Endothelial cell (in vitro differentiated cells): ENCODE measurements at regions not wholly inside any gene's neighbourhood (a gene's known extent, or its start where the extent isn't known, plus 50 kb on each side); places are given as distances from the start of the nearest gene placed in this dataset.

Source experiments
- DNase-seq: peaks from one replicate; pipeline ENCODE4 v3.0.0; 2021; ENCODE audit warnings: low spot score
- H3K27ac Mint-ChIP-seq: one replicate; pipeline ENCODE4 v1.8.0; 2021; ENCODE audit warnings: mixed read lengths, inconsistent platforms; ENCODE audit not compliant: unreplicated experiment
- H3K27me3 Mint-ChIP-seq: one replicate; pipeline ENCODE4 v1.8.0; 2021; ENCODE audit warnings: mild to moderate bottlenecking, moderate library complexity, mixed read lengths, inconsistent platforms; ENCODE audit not compliant: unreplicated experiment
- H3K36me3 Mint-ChIP-seq: one replicate; pipeline ENCODE4 v1.8.0; 2021; ENCODE audit warnings: mild to moderate bottlenecking, low read depth, mixed read lengths, inconsistent platforms; ENCODE audit not compliant: unreplicated experiment
- H3K4me1 Mint-ChIP-seq: one replicate; pipeline ENCODE4 v1.8.0; 2021; ENCODE audit warnings: mild to moderate bottlenecking, mixed read lengths, inconsistent platforms; ENCODE audit not compliant: unreplicated experiment
- H3K4me3 Mint-ChIP-seq: one replicate; pipeline ENCODE4 v1.8.0; 2021; ENCODE audit warnings: mild to moderate bottlenecking, mixed read lengths, inconsistent platforms; ENCODE audit not compliant: unreplicated experiment
- H3K9me3 Mint-ChIP-seq: one replicate; pipeline ENCODE4 v1.8.0; 2021; ENCODE audit warnings: mixed read lengths, inconsistent platforms; ENCODE audit not compliant: unreplicated experiment
- TF ChIP-seq, protein P1 (sequence below): fragments of 200-600 bp; sonication (generic); IDR thresholded peaks from one replicate; pipeline ENCODE4 v1.5.0; 2021; ENCODE audit warnings: antibody characterized with exemption; ENCODE audit not compliant: unreplicated experiment

DNA sequence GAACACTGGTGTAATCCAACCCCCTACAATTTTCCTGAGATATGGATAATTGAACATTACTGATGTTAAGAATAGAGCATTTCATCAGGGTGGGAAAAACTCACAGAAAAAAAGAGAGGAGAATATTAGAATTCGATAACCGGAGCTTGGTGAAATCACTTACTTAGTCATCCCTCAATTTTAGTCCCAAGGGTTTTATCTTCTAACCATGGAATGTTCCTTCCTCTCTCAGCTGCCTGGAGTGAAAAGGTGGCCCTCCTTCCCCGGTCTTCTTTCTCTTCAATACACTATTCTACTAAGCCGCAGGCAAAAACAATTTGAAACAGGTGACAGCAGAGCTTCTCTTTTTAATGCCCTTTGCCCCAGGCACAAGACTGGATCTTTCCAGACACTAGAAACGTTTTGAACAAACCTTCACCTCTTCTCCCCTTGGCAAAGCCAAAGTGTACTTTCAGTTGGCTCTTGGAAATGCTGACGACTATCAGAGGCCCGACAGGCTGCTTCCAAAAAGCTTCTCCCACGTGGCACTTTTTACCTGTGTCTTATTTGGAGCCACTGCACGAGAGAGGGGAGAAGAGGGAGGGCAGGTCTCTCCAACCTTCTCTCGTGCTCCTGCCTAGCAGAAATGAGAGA, 543.9 kb downstream of the TLE1 start:
- H3K4me1 Mint-ChIP-seq: no peaks in the 10 kb centered on the region
- H3K27ac Mint-ChIP-seq: no peak overlapping the region
- peaks cover 2% of the 10 kb centered on the region for H3K27me3 Mint-ChIP-seq
- H3K36me3 Mint-ChIP-seq: no peaks in the 10 kb centered on the region
- TF ChIP-seq, protein P1, sequence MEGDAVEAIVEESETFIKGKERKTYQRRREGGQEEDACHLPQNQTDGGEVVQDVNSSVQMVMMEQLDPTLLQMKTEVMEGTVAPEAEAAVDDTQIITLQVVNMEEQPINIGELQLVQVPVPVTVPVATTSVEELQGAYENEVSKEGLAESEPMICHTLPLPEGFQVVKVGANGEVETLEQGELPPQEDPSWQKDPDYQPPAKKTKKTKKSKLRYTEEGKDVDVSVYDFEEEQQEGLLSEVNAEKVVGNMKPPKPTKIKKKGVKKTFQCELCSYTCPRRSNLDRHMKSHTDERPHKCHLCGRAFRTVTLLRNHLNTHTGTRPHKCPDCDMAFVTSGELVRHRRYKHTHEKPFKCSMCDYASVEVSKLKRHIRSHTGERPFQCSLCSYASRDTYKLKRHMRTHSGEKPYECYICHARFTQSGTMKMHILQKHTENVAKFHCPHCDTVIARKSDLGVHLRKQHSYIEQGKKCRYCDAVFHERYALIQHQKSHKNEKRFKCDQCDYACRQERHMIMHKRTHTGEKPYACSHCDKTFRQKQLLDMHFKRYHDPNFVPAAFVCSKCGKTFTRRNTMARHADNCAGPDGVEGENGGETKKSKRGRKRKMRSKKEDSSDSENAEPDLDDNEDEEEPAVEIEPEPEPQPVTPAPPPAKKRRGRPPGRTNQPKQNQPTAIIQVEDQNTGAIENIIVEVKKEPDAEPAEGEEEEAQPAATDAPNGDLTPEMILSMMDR: no peak
- no peak overlapping the region for H3K4me3 Mint-ChIP-seq
- DNase-seq: no peak
- no peaks in the 10 kb centered on the region for H3K9me3 Mint-ChIP-seq

DNA sequence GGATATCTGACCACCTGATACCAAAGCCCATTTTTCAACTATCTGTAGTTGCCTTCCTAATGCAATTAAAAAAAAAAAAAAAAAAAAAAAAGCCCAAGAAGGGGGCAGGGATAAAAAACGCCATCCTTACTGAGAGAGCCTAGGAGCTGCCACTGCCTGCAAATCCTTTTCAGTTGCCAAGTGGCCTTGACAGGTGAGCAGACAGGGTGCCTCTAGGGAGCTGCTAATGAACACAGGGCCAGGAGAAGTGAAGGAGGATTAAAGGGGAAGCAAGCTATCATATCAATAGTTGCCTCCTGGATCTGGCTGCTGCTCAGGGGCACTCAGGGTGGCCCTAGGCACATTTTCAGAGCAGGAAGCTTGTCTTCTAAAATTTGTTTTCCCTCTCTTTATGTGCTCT, 547.4 kb downstream of the TLE1 start:
- TF ChIP-seq, protein P1: no peak
- H3K27me3 Mint-ChIP-seq: no peaks in the 10 kb centered on the region
- H3K4me3 Mint-ChIP-seq: no peak overlapping the region
- DNase-seq: no peak
- H3K36me3 Mint-ChIP-seq: no peaks in the 10 kb centered on the region
- H3K9me3 Mint-ChIP-seq: no peaks in the 10 kb centered on the region
- H3K4me1 Mint-ChIP-seq: no peaks in the 10 kb centered on the region
- H3K27ac Mint-ChIP-seq: no peak overlapping the region

DNA sequence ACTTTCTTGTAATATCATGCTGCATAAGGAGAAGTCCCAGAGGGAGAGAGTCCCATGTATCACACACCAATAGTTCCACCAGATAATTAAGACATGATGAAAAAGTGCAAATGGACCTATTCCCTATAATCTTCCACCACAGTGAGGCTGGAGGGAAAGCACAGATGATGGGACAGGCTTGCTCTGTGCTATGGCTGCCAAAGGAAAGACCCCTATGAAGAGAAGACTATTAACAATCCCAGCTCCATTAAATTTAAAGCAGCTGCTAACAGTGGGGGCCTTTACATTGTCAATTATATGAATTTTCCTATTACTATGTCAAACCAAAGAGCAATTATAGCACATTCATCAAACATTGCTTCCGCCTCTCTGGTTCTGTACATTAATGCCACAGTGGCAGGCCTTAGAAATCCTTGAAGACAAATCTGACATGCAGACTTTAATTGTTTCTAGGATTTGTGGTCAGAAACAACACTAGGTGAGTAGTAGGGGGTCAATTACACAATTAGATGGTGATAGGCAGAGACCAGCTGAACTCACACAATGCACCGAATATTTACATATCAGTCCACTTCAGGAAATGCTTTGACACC, 551.3 kb downstream of the TLE1 start:
- Mint-ChIP-seq H3K4me3 (no peak overlapping the region), H3K27ac (no peak overlapping the region), H3K9me3 (no peaks in the 10 kb centered on the region), H3K27me3 (no peaks in the 10 kb centered on the region), H3K36me3 (no peaks in the 10 kb centered on the region), H3K4me1 (no peaks in the 10 kb centered on the region)
- DNase-seq: no peak
- TF ChIP-seq, protein P1: no peak

DNA sequence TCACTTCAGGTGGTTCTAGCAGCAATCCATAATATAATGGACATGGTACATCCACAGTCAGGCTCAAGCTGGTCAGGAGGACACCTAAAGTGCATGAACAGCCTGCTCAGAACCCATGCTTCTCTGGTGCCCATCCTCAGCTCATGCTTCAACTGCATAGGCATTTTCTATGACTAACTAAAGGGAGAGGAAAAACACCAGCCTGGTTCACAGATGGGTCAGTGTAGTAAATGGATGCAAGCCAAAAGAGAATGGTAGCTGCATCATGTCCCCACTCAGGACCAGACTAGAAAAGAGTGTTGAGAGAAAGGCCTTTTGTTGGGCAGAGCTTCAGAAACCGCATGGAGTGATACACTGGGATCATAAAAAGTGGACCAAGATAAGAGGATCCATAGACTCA, 556.6 kb downstream of the TLE1 start:
- H3K4me1 Mint-ChIP-seq: no peaks in the 10 kb centered on the region
- no peak overlapping the region for H3K4me3 Mint-ChIP-seq
- H3K9me3 Mint-ChIP-seq: no peaks in the 10 kb centered on the region
- no peaks in the 10 kb centered on the region for H3K27me3 Mint-ChIP-seq
- TF ChIP-seq, protein P1: no peak
- no peak overlapping the region for H3K27ac Mint-ChIP-seq
- DNase-seq: no peak
- H3K36me3 Mint-ChIP-seq: no peaks in the 10 kb centered on the region

DNA sequence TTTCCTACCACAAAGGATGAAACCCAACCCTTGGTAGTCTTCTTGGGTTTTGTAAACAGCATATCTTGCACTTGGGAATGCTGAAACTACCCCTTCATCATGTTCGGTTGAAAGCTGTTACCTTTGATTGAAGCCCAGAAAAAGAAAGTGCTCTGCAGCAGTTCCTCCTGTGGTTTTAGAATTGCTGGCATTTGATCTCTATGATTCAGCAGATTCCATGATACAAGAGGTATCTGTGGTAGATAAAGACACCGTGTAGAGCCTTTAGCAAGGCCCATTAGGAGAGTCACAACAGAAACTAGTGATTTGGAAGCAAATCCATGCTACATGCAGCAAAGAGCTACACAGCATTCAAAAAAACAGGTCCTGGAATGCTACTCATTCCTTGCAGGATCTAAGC, 557.0 kb downstream of the TLE1 start:
- Mint-ChIP-seq H3K27me3 (no peaks in the 10 kb centered on the region), H3K27ac (no peak overlapping the region), H3K4me1 (no peaks in the 10 kb centered on the region), H3K36me3 (no peaks in the 10 kb centered on the region), H3K4me3 (no peak overlapping the region), H3K9me3 (no peaks in the 10 kb centered on the region)
- no peak for DNase-seq
- TF ChIP-seq, protein P1: no peak
